H9 (cell line): ENCODE measurements at regions not wholly inside any gene's neighbourhood (a gene's known extent, or its start where the extent isn't known, plus 50 kb on each side); places are given as distances from the start of the nearest gene placed in this dataset.

Source experiments
- DNase-seq: peaks from one replicate; pipeline ENCODE4 v3.0.0-alpha.2; 2017
- H2AFZ ChIP-seq: one replicate; pipeline ENCODE4 v1.6.1; 2013; ENCODE audit warnings: mild to moderate bottlenecking, low read length, control low read depth, moderate library complexity
- H2AK5ac ChIP-seq: 2 replicates; pipeline ENCODE4 v1.6.1; 2013; ENCODE audit warnings: low read length, control low read depth, mixed read lengths; ENCODE audit not compliant: insufficient read length
- H2BK120ac ChIP-seq: one replicate; pipeline ENCODE4 v1.6.1; 2013; ENCODE audit warnings: low read depth, mild to moderate bottlenecking, low read length, control low read depth, inconsistent platforms; ENCODE audit not compliant: poor library complexity, severe bottlenecking
- H2BK12ac ChIP-seq: 2 replicates; pipeline ENCODE4 v1.6.1; 2013; ENCODE audit warnings: low read length, control low read depth, mixed read lengths, low read depth; ENCODE audit not compliant: insufficient read length
- H2BK15ac ChIP-seq: 2 replicates; pipeline ENCODE4 v1.6.1; 2013; ENCODE audit warnings: low read depth, low read length, control low read depth
- H2BK20ac ChIP-seq: one replicate; pipeline ENCODE4 v1.6.1; 2013; ENCODE audit warnings: low read depth, mild to moderate bottlenecking, low read length, control low read depth, inconsistent platforms; ENCODE audit not compliant: poor library complexity, severe bottlenecking
- H2BK5ac ChIP-seq: 2 replicates; pipeline ENCODE4 v1.6.1; 2013; ENCODE audit warnings: low read length, control low read depth, mixed read lengths; ENCODE audit not compliant: insufficient read length
- H3K14ac ChIP-seq: 2 replicates; pipeline ENCODE4 v1.6.1; 2013; ENCODE audit warnings: low read length, control low read depth; ENCODE audit not compliant: insufficient read depth
- H3K18ac ChIP-seq: 2 replicates; pipeline ENCODE4 v1.6.1; 2013; ENCODE audit warnings: low read depth, mild to moderate bottlenecking, mixed read lengths, low read length, control low read depth; ENCODE audit not compliant: insufficient read length
- H3K23ac ChIP-seq: 2 replicates; pipeline ENCODE4 v1.6.1; 2013; ENCODE audit warnings: low read length, control low read depth, mixed read lengths, low read depth; ENCODE audit not compliant: insufficient read length
- H3K23me2 ChIP-seq: 2 replicates; pipeline ENCODE4 v1.6.1; 2013; ENCODE audit warnings: low read depth, mild to moderate bottlenecking, mixed read lengths, low read length, control low read depth; ENCODE audit not compliant: insufficient read length, poor library complexity, severe bottlenecking
- H3K27ac ChIP-seq: 2 replicates; pipeline ENCODE4 v1.5.1; 2013; ENCODE audit warnings: low read length, control low read depth, mixed read lengths, low read depth; ENCODE audit not compliant: insufficient read length
- H3K27me3 ChIP-seq: 2 replicates; pipeline ENCODE4 v1.6.1; 2013; ENCODE audit warnings: low read length, control low read depth, inconsistent platforms; ENCODE audit not compliant: insufficient read depth
- H3K4ac ChIP-seq: 2 replicates; pipeline ENCODE4 v1.6.1; 2013; ENCODE audit warnings: low read depth, mild to moderate bottlenecking, control low read depth, inconsistent platforms, low read length, moderate library complexity
- H3K4me1 ChIP-seq: 2 replicates; pipeline ENCODE4 v1.6.1; 2013; ENCODE audit warnings: low read length, control low read depth, inconsistent platforms; ENCODE audit not compliant: insufficient read depth
- H3K4me2 ChIP-seq: 2 replicates; pipeline ENCODE4 v1.6.1; 2013; ENCODE audit warnings: low read length, control low read depth, mixed read lengths; ENCODE audit not compliant: insufficient read length, insufficient read depth
- H3K56ac ChIP-seq: 2 replicates; pipeline ENCODE4 v1.6.1; 2013; ENCODE audit warnings: low read depth, mild to moderate bottlenecking, mixed read lengths, low read length, control low read depth; ENCODE audit not compliant: insufficient read length
- H3K79me1 ChIP-seq: 2 replicates; pipeline ENCODE4 v1.6.1; 2013; ENCODE audit warnings: low read depth, mild to moderate bottlenecking, moderate library complexity, low read length, control low read depth, inconsistent platforms; ENCODE audit not compliant: insufficient read depth, poor library complexity, severe bottlenecking
- H3K79me2 ChIP-seq: 2 replicates; pipeline ENCODE4 v1.6.1; 2013; ENCODE audit warnings: low read length, control low read depth, inconsistent platforms; ENCODE audit not compliant: insufficient read depth
- H3K9ac ChIP-seq: 2 replicates; pipeline ENCODE4 v1.6.1; 2013; ENCODE audit warnings: low read length, control low read depth, mixed read lengths; ENCODE audit not compliant: insufficient read length; ENCODE audit errors: extremely low read depth
- H3K9me3 ChIP-seq: one replicate; pipeline ENCODE4 v1.6.1; 2013; ENCODE audit warnings: low read depth, low read length, inconsistent platforms; ENCODE audit not compliant: control insufficient read depth
- H3T11ph ChIP-seq: one replicate; pipeline ENCODE4 v1.6.1; 2013; ENCODE audit warnings: mild to moderate bottlenecking, low read length, control low read depth, inconsistent platforms
- H4K20me1 ChIP-seq: one replicate; pipeline ENCODE4 v1.6.1; 2013; ENCODE audit not compliant: control insufficient read depth, insufficient read length, insufficient read depth
- H4K5ac ChIP-seq: 2 replicates; pipeline ENCODE4 v1.6.1; 2013; ENCODE audit warnings: low read depth, mild to moderate bottlenecking, mixed read lengths, low read length, control low read depth; ENCODE audit not compliant: insufficient read length
- H4K8ac ChIP-seq: replicated peaks from 2 replicates; pipeline ENCODE4 v1.6.1; 2013; ENCODE audit warnings: low read length, control low read depth, mixed read lengths, low read depth; ENCODE audit not compliant: insufficient read length
- H4K91ac ChIP-seq: 2 replicates; pipeline ENCODE4 v1.6.1; 2013; ENCODE audit warnings: low read depth, mild to moderate bottlenecking, moderate library complexity, mixed read lengths, low read length, control low read depth; ENCODE audit not compliant: insufficient read length
- H3K27ac Mint-ChIP-seq, 3 experiments: 2 replicates in 2 of 3; 3 replicates in 1 of 3; pipeline ENCODE4 v1.8.0; 2020 to 2021; ENCODE audit warnings: mixed read lengths in 3 of 3, mild to moderate bottlenecking in 1 of 3, moderate library complexity in 1 of 3
- H3K27me3 Mint-ChIP-seq: 2 replicates; pipeline ENCODE4 v1.8.0; 2021; ENCODE audit warnings: low read depth, mild to moderate bottlenecking, moderate library complexity, mixed read lengths
- H3K36me3 Mint-ChIP-seq, 3 experiments: 2 replicates in 2 of 3; 3 replicates in 1 of 3; pipeline ENCODE4 v1.8.0; 2020 to 2021; ENCODE audit warnings: low read depth in 3 of 3, mixed read lengths in 3 of 3; ENCODE audit not compliant: insufficient read depth in 1 of 3
- H3K4me1 Mint-ChIP-seq, 2 experiments: 2 replicates each; pipeline ENCODE4 v1.8.0; 2020; ENCODE audit warnings: mixed read lengths in 2 of 2
- H3K4me3 Mint-ChIP-seq, 2 experiments: 2 replicates in 1 of 2; 3 replicates in 1 of 2; pipeline ENCODE4 v1.8.0; 2020 to 2021; ENCODE audit warnings: mild to moderate bottlenecking in 2 of 2, mixed read lengths in 2 of 2, moderate library complexity in 1 of 2
- H3K9me3 Mint-ChIP-seq, 2 experiments: 2 replicates in 1 of 2; 3 replicates in 1 of 2; pipeline ENCODE4 v1.8.0; 2020; ENCODE audit warnings: mild to moderate bottlenecking in 2 of 2, mixed read lengths in 2 of 2, moderate library complexity in 1 of 2
- WGBS: extraction: QIAGEN DNeasy Blood & Tissue Kit; methylation state at CpG from one replicate; pipeline ENCODE4 v1.1.7; 2013; ENCODE audit warnings: missing lambda C conversion rate, low lambda C conversion rate, mixed read lengths; ENCODE audit not compliant: insufficient read length; ENCODE audit errors: extremely low coverage; 5-methylcytosine and 5-hydroxymethylcytosine counted together
- TF ChIP-seq, protein P1 (sequence below): fragments of 200-600 bp; sonication (generic); conservative IDR thresholded peaks from 3 replicates; pipeline ENCODE4 v1.8.0; 2021; ENCODE audit warnings: antibody characterized with exemption, mild to moderate bottlenecking

DNA sequence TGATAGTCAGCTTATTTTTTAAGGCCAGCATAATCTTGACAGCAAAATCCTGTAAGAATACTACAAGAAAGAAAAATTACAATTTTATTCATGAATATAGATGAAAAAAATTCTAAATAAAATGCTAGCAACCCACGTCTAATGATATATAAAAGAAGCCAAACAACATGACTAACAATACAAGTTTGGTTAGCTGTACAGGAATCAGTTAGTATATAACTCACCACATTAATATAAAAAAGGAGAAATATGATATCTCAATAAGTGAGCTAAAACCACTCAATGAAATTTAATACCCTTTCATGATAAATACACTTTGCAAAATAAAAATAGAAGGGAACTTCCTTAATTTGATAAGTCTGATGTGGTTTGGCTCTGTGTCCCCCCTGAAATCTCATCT, 139.7 kb upstream of the MAN2A1 start:
- H3K79me2 ChIP-seq, result no peaks in the 10 kb centered on the region
- H3T11ph ChIP-seq, result no peak overlapping the region
- no peak overlapping the region for H3K27ac Mint-ChIP-seq
- no peaks in the 10 kb centered on the region for H3K27me3 Mint-ChIP-seq
- H3K9me3 ChIP-seq, result no peaks in the 10 kb centered on the region
- no peak overlapping the region for H2AFZ ChIP-seq
- no peak for DNase-seq
- no peak overlapping the region for H2BK5ac ChIP-seq
- no peaks in the 10 kb centered on the region for H3K79me1 ChIP-seq
- no peak overlapping the region for H2BK120ac ChIP-seq
- no peak overlapping the region for H2AK5ac ChIP-seq
- H3K36me3 Mint-ChIP-seq, result peaks cover 5 to 15% (median 8%) of the 10 kb centered on the region in 3 experiments; a peak in 6 of 7 replicates
- H3K4me1 Mint-ChIP-seq, result no peaks in the 10 kb centered on the region
- no peaks in the 10 kb centered on the region for H3K27me3 ChIP-seq
- H4K91ac ChIP-seq, result no peak overlapping the region
- H3K27ac ChIP-seq, result no peak overlapping the region
- no peak overlapping the region for H3K4ac ChIP-seq
- no peak overlapping the region for H3K14ac ChIP-seq
- no peaks in the 10 kb centered on the region for H3K23me2 ChIP-seq
- no peak overlapping the region for H2BK20ac ChIP-seq
- no CpG with 5 or more reads among the region's 1 CpG for WGBS
- H3K9ac ChIP-seq, result no peak overlapping the region
- H2BK12ac ChIP-seq, result no peak overlapping the region
- no peak overlapping the region for H3K18ac ChIP-seq
- no peak overlapping the region for H3K23ac ChIP-seq
- no peak overlapping the region for H2BK15ac ChIP-seq
- no peaks in the 10 kb centered on the region for H4K20me1 ChIP-seq
- H3K4me2 ChIP-seq, result no peak overlapping the region
- TF ChIP-seq, protein P1, sequence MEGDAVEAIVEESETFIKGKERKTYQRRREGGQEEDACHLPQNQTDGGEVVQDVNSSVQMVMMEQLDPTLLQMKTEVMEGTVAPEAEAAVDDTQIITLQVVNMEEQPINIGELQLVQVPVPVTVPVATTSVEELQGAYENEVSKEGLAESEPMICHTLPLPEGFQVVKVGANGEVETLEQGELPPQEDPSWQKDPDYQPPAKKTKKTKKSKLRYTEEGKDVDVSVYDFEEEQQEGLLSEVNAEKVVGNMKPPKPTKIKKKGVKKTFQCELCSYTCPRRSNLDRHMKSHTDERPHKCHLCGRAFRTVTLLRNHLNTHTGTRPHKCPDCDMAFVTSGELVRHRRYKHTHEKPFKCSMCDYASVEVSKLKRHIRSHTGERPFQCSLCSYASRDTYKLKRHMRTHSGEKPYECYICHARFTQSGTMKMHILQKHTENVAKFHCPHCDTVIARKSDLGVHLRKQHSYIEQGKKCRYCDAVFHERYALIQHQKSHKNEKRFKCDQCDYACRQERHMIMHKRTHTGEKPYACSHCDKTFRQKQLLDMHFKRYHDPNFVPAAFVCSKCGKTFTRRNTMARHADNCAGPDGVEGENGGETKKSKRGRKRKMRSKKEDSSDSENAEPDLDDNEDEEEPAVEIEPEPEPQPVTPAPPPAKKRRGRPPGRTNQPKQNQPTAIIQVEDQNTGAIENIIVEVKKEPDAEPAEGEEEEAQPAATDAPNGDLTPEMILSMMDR, result no peak
- H3K9me3 Mint-ChIP-seq, result peaks cover 16 to 21% of the 10 kb centered on the region in 2 experiments; a peak in 4 of 5 replicates
- no peak overlapping the region for H3K4me3 Mint-ChIP-seq
- H3K4me1 ChIP-seq, result no peaks in the 10 kb centered on the region
- no peak overlapping the region for H3K56ac ChIP-seq
- no peak overlapping the region for H4K5ac ChIP-seq
- H4K8ac ChIP-seq, result no peak overlapping the region
